ENCODE measurements at regions not wholly inside any gene's neighbourhood (a gene's known extent, or its start where the extent isn't known, plus 50 kb on each side); places are given as distances from the start of the nearest gene placed in this dataset.

GRCh38 chr3:30170681-30171438 is 435.5 kb upstream of the TGFBR2 start:
- no peak for DNase-seq

- no peak for DNase-seq
Observed at GRCh38 chr3:30174357-30174756, 432.0 kb upstream of the TGFBR2 start.

- DNase-seq = peak; percentile 72
Observed at GRCh38 chr3:30180310-30181177, 425.9 kb upstream of the TGFBR2 start.

GRCh38 chr3:30181178-30181465 is 425.3 kb upstream of the TGFBR2 start:
- no peak for DNase-seq

GRCh38 chr3:30181581-30181980 is 424.8 kb upstream of the TGFBR2 start:
- no peak for DNase-seq

GRCh38 chr3:30183421-30183820 is 423.0 kb upstream of the TGFBR2 start:
- DNase-seq = no peak

- no peak for DNase-seq
Observed at GRCh38 chr3:30184091-30184810, 422.1 kb upstream of the TGFBR2 start.

GRCh38 chr3:30185872-30186271 is 420.5 kb upstream of the TGFBR2 start:
- no peak for DNase-seq

- no peak for DNase-seq
Observed at GRCh38 chr3:30186741-30187219, 419.6 kb upstream of the TGFBR2 start.

GRCh38 chr3:30187366-30187765 is 419.0 kb upstream of the TGFBR2 start:
- no peak for DNase-seq

- peak; percentile 68 for DNase-seq
Observed at GRCh38 chr3:30188713-30189112, 417.7 kb upstream of the TGFBR2 start.

- DNase-seq = peak; percentile 27
Observed at GRCh38 chr3:30189900-30190299, 416.5 kb upstream of the TGFBR2 start.

- no peak for DNase-seq
Observed at GRCh38 chr3:30193625-30194044, 412.8 kb upstream of the TGFBR2 start.

GRCh38 chr3:30195352-30195751 is 411.0 kb upstream of the TGFBR2 start:
- no peak for DNase-seq

GRCh38 chr3:30198162-30198561 is 408.2 kb upstream of the TGFBR2 start:
- DNase-seq = peak; percentile 66

- peak; percentile 90 for DNase-seq
Observed at GRCh38 chr3:30199096-30199759, 407.2 kb upstream of the TGFBR2 start.

GRCh38 chr3:30199855-30200254 is 406.5 kb upstream of the TGFBR2 start:
- DNase-seq = peak; percentile 20

GRCh38 chr3:30201715-30202114 is 404.7 kb upstream of the TGFBR2 start:
- DNase-seq = no peak

GRCh38 chr3:30203301-30203700 is 403.1 kb upstream of the TGFBR2 start:
- no peak for DNase-seq

- no peak for DNase-seq
Observed at GRCh38 chr3:30204126-30204525, 402.3 kb upstream of the TGFBR2 start.

- no peak for DNase-seq
Observed at GRCh38 chr3:30206051-30206450, 400.4 kb upstream of the TGFBR2 start.

- no peak for DNase-seq
Observed at GRCh38 chr3:30221619-30222018, 384.8 kb upstream of the TGFBR2 start.

Measured in tongue (tissue), 1 donor.